GM12892 (cell line): ENCODE measurements at regions not wholly inside any gene's neighbourhood (a gene's known extent, or its start where the extent isn't known, plus 50 kb on each side); places are given as distances from the start of the nearest gene placed in this dataset.

Experiments used
- DNase-seq: peaks from one replicate; pipeline ENCODE4 v3.0.0; 2011; ENCODE audit not compliant: insufficient read length
- FAIRE-seq: peaks from 2 replicates; lab custom pipeline; 2011; peaks lifted over from hg19 to GRCh38; lab: Jason Lieb, UNC
- POLR2A ChIP-seq: IDR thresholded peaks from 2 replicates; pipeline ENCODE4 v1.6.1; 2011; ENCODE audit warnings: low read depth, low read length, control low read depth
- POLR2AphosphoS5 ChIP-seq: IDR thresholded peaks from 2 replicates; pipeline ENCODE4 v1.6.1; 2011; ENCODE audit warnings: low read depth, low read length, control low read depth
- TAF1 ChIP-seq: IDR thresholded peaks from 2 replicates; pipeline ENCODE4 v1.6.1; 2011; ENCODE audit warnings: low read depth, mild to moderate bottlenecking, control low read depth, low read length, borderline replicate concordance

DNA sequence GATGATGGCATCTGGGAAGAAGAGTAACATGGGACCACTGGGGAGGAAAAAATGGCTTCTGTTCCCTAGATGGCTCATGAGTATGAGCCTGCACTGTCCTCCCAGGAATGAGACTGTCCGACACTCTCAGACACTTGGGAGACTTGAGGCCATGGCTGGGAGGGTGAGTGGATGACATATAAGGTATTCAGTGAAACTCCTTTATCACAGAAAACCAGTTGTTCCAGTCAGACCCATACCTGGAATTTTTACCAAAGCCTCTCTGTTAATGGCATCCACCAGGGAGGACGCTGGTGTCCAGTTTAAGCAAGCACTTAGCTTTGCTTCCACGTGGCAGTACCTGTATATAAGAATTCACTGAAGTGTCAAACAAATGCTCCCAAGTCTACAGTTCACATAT, 116.7 kb upstream of the C10orf90 start:
- DNase-seq (no peak), FAIRE-seq (no peak)
- TF ChIP-seq POLR2AphosphoS5: no peak
- TF ChIP-seq TAF1: no peak
- TF ChIP-seq POLR2A: no peak

DNA sequence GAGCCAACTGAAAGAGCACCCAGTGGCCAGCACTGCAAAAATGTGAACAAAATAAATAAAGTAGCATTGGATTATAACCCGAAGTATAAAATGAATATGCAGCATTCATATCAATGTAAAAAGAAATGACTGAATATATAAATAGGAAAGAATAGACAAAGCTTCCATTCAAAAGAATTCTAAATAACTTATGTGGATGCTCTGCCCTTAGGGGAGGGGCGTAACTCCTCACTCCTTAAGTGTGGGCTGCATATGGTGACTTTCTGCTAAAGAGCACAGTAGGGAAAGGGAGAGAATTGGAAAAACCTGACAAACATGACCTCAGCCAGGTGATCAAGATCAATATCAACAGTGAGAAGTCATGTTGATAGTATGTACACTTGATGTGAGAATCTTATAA, 109.9 kb upstream of the DOCK1 start:
- DNase-seq: no peak
- FAIRE-seq: no peak
- TF ChIP-seq POLR2AphosphoS5 (no peak), TAF1 (no peak), POLR2A (no peak)

DNA sequence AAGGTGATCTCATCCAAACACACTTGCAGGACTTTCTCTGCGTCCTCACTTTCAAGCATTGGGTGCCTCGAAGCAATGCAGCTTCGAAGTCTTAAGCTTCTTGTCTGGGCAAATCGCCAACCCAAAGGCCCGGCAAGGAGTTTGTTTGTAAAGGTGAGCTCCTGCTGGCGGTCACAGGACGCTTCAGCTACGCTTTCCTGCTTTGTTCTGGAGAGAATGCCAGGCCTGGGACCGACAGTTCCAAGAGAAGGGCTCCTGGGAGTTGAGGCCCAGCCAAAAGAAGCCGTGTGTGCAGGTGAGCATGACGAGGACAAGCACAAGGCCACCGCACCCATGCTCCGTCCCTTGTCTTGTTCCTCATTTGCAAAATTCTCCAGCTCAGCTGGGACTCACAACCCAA, 106.6 kb upstream of the DOCK1 start:
- DNase-seq: no peak
- no peak for FAIRE-seq
- TF ChIP-seq TAF1 (no peak), POLR2A (no peak), POLR2AphosphoS5 (no peak)

DNA sequence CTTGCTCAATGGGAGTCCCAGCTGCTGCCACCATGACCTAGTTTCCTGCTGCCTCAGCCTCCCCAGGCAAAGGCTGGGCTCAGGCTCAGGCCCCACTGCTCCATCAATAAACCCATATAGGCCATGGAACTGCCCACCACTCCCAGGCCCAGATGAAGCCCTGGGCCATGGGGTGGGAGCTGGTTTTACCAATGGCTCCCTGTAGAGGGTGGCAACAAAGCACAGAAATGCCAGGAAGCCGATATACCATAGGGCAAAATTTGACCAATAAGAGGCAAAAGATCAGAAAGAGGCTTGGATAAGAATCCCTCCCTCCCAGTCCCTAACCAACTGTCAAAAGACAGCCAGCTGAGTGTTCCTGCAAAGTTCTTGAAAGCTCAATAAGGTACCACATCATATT, 101.8 kb upstream of the DOCK1 start:
- DNase-seq (no peak), FAIRE-seq (no peak)
- no peak for TF ChIP-seq TAF1
- no peak for TF ChIP-seq POLR2A
- no peak for TF ChIP-seq POLR2AphosphoS5

DNA sequence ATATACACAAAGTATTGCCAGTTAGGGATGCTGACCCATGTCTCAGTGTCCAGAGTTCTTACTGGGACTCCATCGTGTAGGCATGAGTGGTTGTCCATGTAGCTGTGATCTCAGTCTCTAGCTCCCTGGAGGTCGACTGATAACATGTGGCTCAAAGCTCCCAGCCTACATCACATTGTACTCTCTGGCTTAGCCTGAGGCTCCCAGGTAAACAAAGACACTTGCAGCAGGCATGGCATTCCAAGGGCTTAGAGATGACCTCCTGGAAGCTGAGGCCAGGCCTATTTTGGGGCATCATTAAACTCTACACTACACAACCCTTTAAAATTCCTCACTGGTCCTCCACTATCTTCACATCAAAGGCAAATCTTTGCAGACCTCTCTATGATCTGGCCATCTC, 100.8 kb upstream of the DOCK1 start:
- DNase-seq (no peak), FAIRE-seq (no peak)
- no peak for TF ChIP-seq POLR2AphosphoS5
- no peak for TF ChIP-seq TAF1
- TF ChIP-seq POLR2A: no peak

DNA sequence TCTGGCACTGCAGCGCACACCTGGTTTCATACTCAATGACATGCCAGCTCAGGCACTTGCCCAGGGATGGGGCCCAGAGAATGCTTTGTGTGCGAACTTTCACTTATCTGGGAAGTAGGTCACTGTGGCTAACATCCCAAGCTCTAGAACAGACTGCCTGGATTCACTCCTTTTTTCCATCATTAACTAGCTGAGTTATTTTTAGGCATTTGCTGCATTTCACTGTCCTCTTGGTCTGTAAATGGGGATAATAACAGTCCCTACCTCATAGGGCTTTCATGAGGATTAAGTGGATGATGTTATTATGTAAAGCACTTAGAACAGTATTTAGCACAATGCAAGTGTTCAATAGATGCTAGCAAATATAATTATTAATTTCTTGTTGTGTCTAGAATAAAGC, 98.7 kb upstream of the DOCK1 start:
- DNase-seq: no peak
- no peak for TF ChIP-seq POLR2A
- no peak for TF ChIP-seq POLR2AphosphoS5
- no peak for TF ChIP-seq TAF1
- FAIRE-seq: no peak

DNA sequence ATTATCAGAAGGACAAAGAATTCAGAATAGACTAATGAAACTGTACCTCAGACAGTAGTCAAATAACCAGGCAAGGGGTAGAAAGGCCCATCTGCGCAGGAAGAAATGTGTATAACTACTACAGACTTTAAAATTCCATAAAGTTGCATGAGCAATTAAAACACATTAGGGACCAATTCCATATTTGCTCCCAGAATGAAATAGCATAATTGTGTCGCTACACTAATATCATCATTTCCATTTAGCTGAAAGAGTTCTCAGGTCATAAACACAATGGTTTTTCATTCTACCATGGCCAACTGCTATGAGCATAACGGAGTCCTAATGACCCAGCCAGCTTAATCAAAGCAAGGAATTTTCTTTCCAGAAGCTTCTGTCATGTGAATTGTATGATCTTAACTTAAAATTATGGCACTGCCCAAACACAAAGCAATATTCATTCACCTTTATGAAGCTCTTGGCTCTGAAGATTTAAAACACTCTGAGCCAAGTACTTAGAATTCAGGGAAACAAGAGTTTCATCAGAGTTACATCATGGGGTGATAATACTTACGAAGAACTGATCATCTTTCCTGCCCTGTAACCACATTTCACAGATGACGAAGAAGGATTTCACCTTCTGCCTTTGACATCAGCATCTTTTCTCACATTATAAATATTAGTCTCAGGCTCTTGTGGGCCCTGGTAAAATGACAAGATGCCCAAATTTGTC, 98.1 kb upstream of the DOCK1 start:
- FAIRE-seq: no peak
- DNase-seq: no peak
- TF ChIP-seq TAF1 (no peak), POLR2A (no peak), POLR2AphosphoS5 (no peak)

DNA sequence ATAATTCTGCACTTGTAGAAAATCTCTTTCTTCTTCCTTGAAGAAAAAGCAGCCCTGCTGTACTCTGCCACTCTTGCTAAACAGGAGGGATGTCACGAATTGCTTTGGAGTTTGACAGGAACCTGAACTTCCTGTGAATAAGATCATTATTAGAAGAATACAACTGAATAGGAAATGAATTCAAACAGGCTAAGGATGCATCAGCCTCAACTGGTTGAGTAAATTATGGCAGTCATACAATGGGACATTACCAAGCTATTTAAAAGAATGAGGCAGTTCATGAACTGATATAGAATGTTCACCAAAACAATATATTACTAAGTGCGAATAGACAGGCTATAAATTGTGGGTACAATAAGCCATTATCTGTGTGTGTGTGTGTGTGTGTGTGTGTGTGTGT, 97.1 kb upstream of the DOCK1 start:
- DNase-seq (no peak), FAIRE-seq (no peak)
- no peak for TF ChIP-seq TAF1
- no peak for TF ChIP-seq POLR2AphosphoS5
- TF ChIP-seq POLR2A: no peak

DNA sequence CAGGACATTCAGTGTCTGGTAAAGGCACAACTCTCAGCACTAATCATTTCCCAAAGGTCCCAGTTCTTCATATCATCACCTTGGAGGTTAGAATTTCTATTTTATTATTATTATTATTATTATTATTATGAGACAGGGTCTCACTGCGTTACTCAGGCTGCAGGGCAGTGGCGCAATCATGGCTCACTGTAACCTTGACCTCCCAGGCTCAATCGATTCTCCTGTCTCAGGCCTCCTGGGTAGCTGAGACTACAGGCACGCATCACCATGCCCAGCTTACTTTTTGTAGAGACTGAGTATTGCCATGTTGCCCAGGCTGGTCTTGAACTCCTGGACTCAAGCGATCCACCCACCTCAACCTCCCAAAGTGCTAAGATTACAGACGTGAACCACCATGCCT, 91.8 kb upstream of the DOCK1 start:
- TF ChIP-seq TAF1 (no peak), POLR2AphosphoS5 (no peak), POLR2A (no peak)
- FAIRE-seq: no peak
- no peak for DNase-seq

DNA sequence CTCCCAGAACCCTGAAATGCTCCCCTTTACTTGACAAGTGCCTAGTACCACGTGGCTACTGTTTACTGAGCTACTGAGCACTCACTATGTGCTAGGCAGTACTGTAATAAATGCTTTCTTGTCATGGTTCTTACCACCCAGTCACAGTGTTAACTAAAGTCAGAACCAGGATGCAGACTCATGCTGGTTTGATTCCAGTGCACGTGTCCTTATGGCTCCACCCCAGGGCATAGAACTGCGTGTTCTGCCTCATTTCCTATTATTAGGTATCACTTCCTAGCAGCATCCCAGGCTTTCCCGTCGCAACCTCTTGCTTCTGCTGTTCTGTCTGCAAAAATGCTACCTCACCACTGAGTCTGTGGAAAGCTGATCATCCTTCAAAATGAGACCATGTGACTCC, 71.7 kb upstream of the DOCK1 start:
- TF ChIP-seq POLR2A (no peak), TAF1 (no peak), POLR2AphosphoS5 (no peak)
- DNase-seq: no peak
- FAIRE-seq: no peak

DNA sequence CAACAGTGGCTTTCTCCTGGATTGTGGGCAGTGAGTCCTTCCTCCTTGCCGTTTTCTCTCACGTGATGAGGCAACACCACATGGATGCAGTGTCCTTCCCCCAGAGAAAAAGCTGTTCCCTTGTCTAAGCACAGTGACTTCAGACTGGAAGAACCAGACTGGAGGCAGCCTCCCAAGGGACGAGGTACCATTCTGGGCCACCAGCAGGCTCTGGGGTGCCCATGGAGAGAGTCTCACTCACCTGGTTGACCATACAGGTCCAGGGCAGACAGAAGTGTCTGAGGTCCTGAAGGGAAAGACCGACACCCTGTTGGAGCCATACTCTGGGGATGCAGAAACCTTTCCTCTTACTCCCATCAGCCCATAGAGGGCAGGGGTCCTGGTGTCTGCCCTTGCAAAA, 69.2 kb upstream of the DOCK1 start:
- FAIRE-seq (no peak), DNase-seq (no peak)
- TF ChIP-seq POLR2A: no peak

DNA sequence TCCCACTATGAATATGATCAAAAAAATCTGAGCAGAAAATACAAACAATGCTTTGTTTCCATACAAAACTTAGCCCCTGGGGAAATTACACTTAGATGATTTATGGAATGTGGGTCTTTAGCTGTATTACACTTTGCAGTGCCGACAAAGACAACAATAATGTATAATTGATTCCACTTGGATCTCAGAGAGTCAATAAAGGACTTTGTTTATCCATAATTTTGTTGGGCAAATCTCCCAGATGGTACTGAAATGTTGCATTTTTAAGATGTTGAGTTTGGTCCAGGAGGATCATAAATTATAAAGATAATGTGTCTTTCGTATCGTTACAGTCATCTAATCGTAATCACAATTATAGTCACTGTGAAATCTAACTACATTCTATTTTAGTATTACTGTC, 66.9 kb upstream of the DOCK1 start:
- TF ChIP-seq TAF1 (no peak), POLR2AphosphoS5 (no peak), POLR2A (no peak)
- FAIRE-seq (no peak), DNase-seq (no peak)
